ENCODE measurements at regions not wholly inside any gene's neighbourhood (a gene's known extent, or its start where the extent isn't known, plus 50 kb on each side); places are given as distances from the start of the nearest gene placed in this dataset.

GRCh38 chr13:110802260-110802659, 88.8 kb downstream of the ING1 start:
- CTCF ChIA-PET (ENCODE audit: low intra/inter-chr PET ratio): no interaction called here
- H3K4me3 ChIP-seq: no peak overlapping the region
- no peak overlapping the region for H2AFZ ChIP-seq (ENCODE audit: low read depth, low read length)
- H4K20me1 ChIP-seq (replicated peaks; ENCODE audit: control insufficient read depth, insufficient read depth, low read length): no peaks in the 10 kb centered on the region
- 0% methylated on average over 5 of the region's 5 CpGs for WGBS (ENCODE audit: insufficient coverage, low coverage, missing lambda C conversion rate)
- ATAC-seq: no peak
- H3K36me3 ChIP-seq (ENCODE audit: control insufficient read depth, insufficient read depth, low read length): no peaks in the 10 kb centered on the region
- H3K9ac ChIP-seq (ENCODE audit: insufficient read depth in 1 of 2, low read depth in 2 of 2, low read length in 2 of 2): no peak overlapping the region
- no peak for FAIRE-seq
- POLR2A ChIA-PET: no interaction called here
- H3K9me3 ChIP-seq (replicated peaks; ENCODE audit: control insufficient read depth, insufficient read depth, low read depth, low read length): no peaks in the 10 kb centered on the region
- TF ChIP-seq CBX2 (IDR thresholded peaks at IDR 0.05; ENCODE audit: insufficient read depth, low read length, poor library complexity, severe bottlenecking) (no peak), ATF1 (CRISPR knock-in tag; IDR thresholded peaks at IDR 0.05) (no peak), ATF1 (tag; IDR thresholded peaks at IDR 0.05) (no peak), ZNF644 (tag; IDR thresholded peaks at IDR 0.05; ENCODE audit: low read depth) (no peak), EHMT2 (IDR thresholded peaks at IDR 0.05) (no peak), E2F5 (CRISPR knock-in tag; IDR thresholded peaks at IDR 0.05) (no peak), RBBP5 (IDR thresholded peaks at IDR 0.05; ENCODE audit: borderline replicate concordance, insufficient read depth, low read length, poor library complexity, severe bottlenecking) (no peak), PHF20 (IDR thresholded peaks at IDR 0.05; ENCODE audit: partially characterized antibody) (no peak), ZNF347 (CRISPR knock-in tag; IDR thresholded peaks at IDR 0.05; ENCODE audit: low read depth) (no peak), NELFE (IDR thresholded peaks at IDR 0.05; ENCODE audit: insufficient read depth, insufficient read length) (no peak)
- H3K79me2 ChIP-seq (ENCODE audit: control insufficient read depth, insufficient read depth, low read length): no peaks in the 10 kb centered on the region
- H3K9me1 ChIP-seq (ENCODE audit: control insufficient read depth, insufficient read depth, low read length): no peaks in the 10 kb centered on the region
- peaks cover 32 to 45% of the 10 kb centered on the region in 2 experiments for H3K27me3 ChIP-seq (ENCODE audit: control insufficient read depth in 2 of 2, insufficient read depth in 2 of 2, low read length in 2 of 2)
- H3K4me2 ChIP-seq (ENCODE audit: insufficient read depth, low read length): no peak overlapping the region
- no peak overlapping the region for H3K27ac ChIP-seq (ENCODE audit: extremely low read depth, low read depth, low read length)
- no peak for DNase-seq (ENCODE audit: extremely low read depth in 1 of 4, low spot score in 3 of 4)
- in situ Hi-C loops (cut with MboI) (loop anchor here (25.0 kb wide), 1 partner anchor 260 kb away; no protein-coding TSS in a partner anchor), intact Hi-C loops (cut with micrococcal nuclease) (no loop called here)
- H3K4me1 ChIP-seq (replicated peaks in 1 of 2; ENCODE audit: control insufficient read depth in 2 of 2, insufficient read depth in 2 of 2, low read length in 2 of 2): no peaks in the 10 kb centered on the region
- BruUV-seq (replicated peaks): no TSS peak
